ENCODE measurements at regions not wholly inside any gene's neighbourhood (a gene's known extent, or its start where the extent isn't known, plus 50 kb on each side); places are given as distances from the start of the nearest gene placed in this dataset.

- TF ChIP-seq, protein P1, sequence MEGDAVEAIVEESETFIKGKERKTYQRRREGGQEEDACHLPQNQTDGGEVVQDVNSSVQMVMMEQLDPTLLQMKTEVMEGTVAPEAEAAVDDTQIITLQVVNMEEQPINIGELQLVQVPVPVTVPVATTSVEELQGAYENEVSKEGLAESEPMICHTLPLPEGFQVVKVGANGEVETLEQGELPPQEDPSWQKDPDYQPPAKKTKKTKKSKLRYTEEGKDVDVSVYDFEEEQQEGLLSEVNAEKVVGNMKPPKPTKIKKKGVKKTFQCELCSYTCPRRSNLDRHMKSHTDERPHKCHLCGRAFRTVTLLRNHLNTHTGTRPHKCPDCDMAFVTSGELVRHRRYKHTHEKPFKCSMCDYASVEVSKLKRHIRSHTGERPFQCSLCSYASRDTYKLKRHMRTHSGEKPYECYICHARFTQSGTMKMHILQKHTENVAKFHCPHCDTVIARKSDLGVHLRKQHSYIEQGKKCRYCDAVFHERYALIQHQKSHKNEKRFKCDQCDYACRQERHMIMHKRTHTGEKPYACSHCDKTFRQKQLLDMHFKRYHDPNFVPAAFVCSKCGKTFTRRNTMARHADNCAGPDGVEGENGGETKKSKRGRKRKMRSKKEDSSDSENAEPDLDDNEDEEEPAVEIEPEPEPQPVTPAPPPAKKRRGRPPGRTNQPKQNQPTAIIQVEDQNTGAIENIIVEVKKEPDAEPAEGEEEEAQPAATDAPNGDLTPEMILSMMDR (IDR thresholded peaks at IDR 0.05): no peak
- TF ChIP-seq POLR2A (IDR thresholded peaks at IDR 0.05) (no peak), POLR2AphosphoS5 (IDR thresholded peaks at IDR 0.05) (no peak)
Observed at GRCh38 chr5:10898514-10898913, 137.5 kb upstream of the DAP start.
